ENCODE measurements at regions not wholly inside any gene's neighbourhood (a gene's known extent, or its start where the extent isn't known, plus 50 kb on each side); places are given as distances from the start of the nearest gene placed in this dataset.

GRCh38 chr5:158634714-158635113, 465.0 kb downstream of the EBF1 start:
- H3K4me1 Mint-ChIP-seq (ENCODE audit: low read depth), result no peaks in the 10 kb centered on the region
- no peak overlapping the region for H3K27ac ChIP-seq (ENCODE audit: low read depth in 1 of 2, low read length in 2 of 2)
- H3K4me1 ChIP-seq (ENCODE audit: insufficient read depth, low read length), result no peaks in the 10 kb centered on the region
- no peaks in the 10 kb centered on the region for H3K36me3 Mint-ChIP-seq (ENCODE audit: low read depth)
- H3K9me3 Mint-ChIP-seq, result no peaks in the 10 kb centered on the region
- H3K4me3 ChIP-seq (ENCODE audit: low read length), result no peak overlapping the region
- intact Hi-C loops (cut with DNase I, micrococcal nuclease), result no loop called here
- H3K9me3 ChIP-seq (ENCODE audit: control insufficient read depth in 1 of 2, insufficient read depth in 1 of 2, low read length in 2 of 2), result no peaks in the 10 kb centered on the region
- H3K27me3 Mint-ChIP-seq, result no peaks in the 10 kb centered on the region
- H3K36me3 ChIP-seq (ENCODE audit: insufficient read depth, low read length), result no peaks in the 10 kb centered on the region
- ChIA-PET CTCF (no interaction called here), POLR2A (no interaction called here)
- no peak for ATAC-seq (ENCODE audit: poor library complexity)
- H3K27me3 ChIP-seq (ENCODE audit: control insufficient read depth in 1 of 2, insufficient read depth in 2 of 2, low read length in 2 of 2), result no peaks in the 10 kb centered on the region
- H3K27ac Mint-ChIP-seq, result no peak overlapping the region
- no peak overlapping the region for H3K4me3 Mint-ChIP-seq
- no peak for DNase-seq
- no peak for TF ChIP-seq CTCF (IDR thresholded peaks at IDR 0.05)

GRCh38 chr5:158629591-158630312, 470.0 kb downstream of the EBF1 start:
- Mint-ChIP-seq H3K4me3 (no peak overlapping the region), H3K27me3 (no peaks in the 10 kb centered on the region), H3K27ac (no peak overlapping the region), H3K9me3 (no peaks in the 10 kb centered on the region), H3K4me1 (ENCODE audit: low read depth) (no peaks in the 10 kb centered on the region), H3K36me3 (ENCODE audit: low read depth) (no peaks in the 10 kb centered on the region)
- ChIA-PET CTCF (interaction anchor here (0.5 kb wide), 1 partner anchor 1696 kb away, joined by 3 read pairs; no protein-coding TSS in a partner anchor), POLR2A (no interaction called here)
- Histone ChIP-seq H3K36me3 (ENCODE audit: insufficient read depth, low read length) (no peaks in the 10 kb centered on the region), H3K4me1 (ENCODE audit: insufficient read depth, low read length) (no peaks in the 10 kb centered on the region), H3K4me3 (ENCODE audit: low read length) (no peak overlapping the region), H3K9me3 (ENCODE audit: control insufficient read depth in 1 of 2, insufficient read depth in 1 of 2, low read length in 2 of 2) (no peaks in the 10 kb centered on the region), H3K27me3 (ENCODE audit: control insufficient read depth in 1 of 2, insufficient read depth in 2 of 2, low read length in 2 of 2) (no peaks in the 10 kb centered on the region), H3K27ac (ENCODE audit: low read depth in 1 of 2, low read length in 2 of 2) (no peak overlapping the region)
- DNase-seq, result no peak
- no peak for ATAC-seq (ENCODE audit: poor library complexity)
- no peak for TF ChIP-seq CTCF (IDR thresholded peaks at IDR 0.05)
- intact Hi-C loops (cut with DNase I, micrococcal nuclease), result no loop called here

GRCh38 chr5:158626718-158627117, 473.0 kb downstream of the EBF1 start:
- intact Hi-C loops (cut with DNase I, micrococcal nuclease), result no loop called here
- H3K4me3 Mint-ChIP-seq, result no peak overlapping the region
- Histone ChIP-seq H3K4me1 (ENCODE audit: insufficient read depth, low read length) (no peaks in the 10 kb centered on the region), H3K27ac (ENCODE audit: low read depth in 1 of 2, low read length in 2 of 2) (no peak overlapping the region), H3K27me3 (ENCODE audit: control insufficient read depth in 1 of 2, insufficient read depth in 2 of 2, low read length in 2 of 2) (no peaks in the 10 kb centered on the region), H3K36me3 (ENCODE audit: insufficient read depth, low read length) (no peaks in the 10 kb centered on the region), H3K4me3 (ENCODE audit: low read length) (no peak overlapping the region), H3K9me3 (ENCODE audit: control insufficient read depth in 1 of 2, insufficient read depth in 1 of 2, low read length in 2 of 2) (no peaks in the 10 kb centered on the region)
- H3K9me3 Mint-ChIP-seq, result no peaks in the 10 kb centered on the region
- no peak overlapping the region for H3K27ac Mint-ChIP-seq
- H3K36me3 Mint-ChIP-seq (ENCODE audit: low read depth), result no peaks in the 10 kb centered on the region
- no peaks in the 10 kb centered on the region for H3K4me1 Mint-ChIP-seq (ENCODE audit: low read depth)
- CTCF ChIA-PET, result no interaction called here
- POLR2A ChIA-PET, result no interaction called here
- ATAC-seq (ENCODE audit: poor library complexity), result no peak
- no peaks in the 10 kb centered on the region for H3K27me3 Mint-ChIP-seq
- no peak for DNase-seq
- no peak for TF ChIP-seq CTCF (IDR thresholded peaks at IDR 0.05)

Data from CD4-positive, alpha-beta T cell (primary cell).